Coronary artery (tissue), 2 donors: ENCODE measurements at regions not wholly inside any gene's neighbourhood (a gene's known extent, or its start where the extent isn't known, plus 50 kb on each side); places are given as distances from the start of the nearest gene placed in this dataset.

Experiments
- DNase-seq: peaks from one replicate; pipeline ENCODE4 v3.0.0-alpha.2; 2017; ENCODE audit warnings: low spot score
- H3K27ac ChIP-seq, 2 donors: fragments of 200-600 bp; sonication (generic); one replicate each; pipeline ENCODE4 v1.5.1; 2016 to 2019
- H3K4me3 ChIP-seq: fragments of 200-600 bp; sonication (generic); 2 replicates; pipeline ENCODE4 v1.5.1; 2016; ENCODE audit warnings: mild to moderate bottlenecking, moderate library complexity
- CTCF ChIP-seq: fragments of 200-600 bp; sonication (generic); IDR thresholded peaks from one replicate; pipeline ENCODE4 v1.5.1; 2019; ENCODE audit warnings: antibody characterized with exemption

GRCh38 chr15:68871507-68871906 is 50.8 kb upstream of the ANP32A start:
- no peak overlapping the region for H3K4me3 ChIP-seq
- no peak for TF ChIP-seq CTCF
- DNase-seq, result no peak
- no peak overlapping the region for H3K27ac ChIP-seq

- DNase-seq, result no peak
- no peak overlapping the region for H3K4me3 ChIP-seq
- H3K27ac ChIP-seq, result no peak overlapping the region
- no peak for TF ChIP-seq CTCF
Observed at GRCh38 chr15:68874788-68875187, 54.1 kb upstream of the ANP32A start.

- peak; percentile 89 for DNase-seq
- Histone ChIP-seq H3K4me3 (peak overlapping the region; percentile 60), H3K27ac (no peak overlapping the region)
- TF ChIP-seq CTCF, result peak; percentile 87
Observed at GRCh38 chr15:68875377-68876116, 54.8 kb upstream of the SPESP1 start.

- DNase-seq, result no peak
- Histone ChIP-seq H3K27ac (no peak overlapping the region), H3K4me3 (no peak overlapping the region)
- TF ChIP-seq CTCF, result no peak
Observed at GRCh38 chr15:68877626-68878025, 52.7 kb upstream of the SPESP1 start.

- no peak for TF ChIP-seq CTCF
- no peak overlapping the region for H3K27ac ChIP-seq
- DNase-seq, result no peak
- no peak overlapping the region for H3K4me3 ChIP-seq
Observed at GRCh38 chr15:68880382-68880781, 49.9 kb upstream of the SPESP1 start.
